ENCODE measurements at regions not wholly inside any gene's neighbourhood (a gene's known extent, or its start where the extent isn't known, plus 50 kb on each side); places are given as distances from the start of the nearest gene placed in this dataset.

- no peak for TF ChIP-seq MAX (IDR thresholded peaks at IDR 0.05)
- no peak for TF ChIP-seq EP300 (IDR thresholded peaks at IDR 0.05; ENCODE audit: borderline replicate concordance)
- TF ChIP-seq CEBPB (IDR thresholded peaks at IDR 0.05), result no peak
- TF ChIP-seq REST (IDR thresholded peaks at IDR 0.05; ENCODE audit: low read depth), result no peak
- TF ChIP-seq TAF1 (IDR thresholded peaks at IDR 0.05; ENCODE audit: low read depth), result no peak
- no peak for TF ChIP-seq EGR1 (IDR thresholded peaks at IDR 0.05)
- no peak for TF ChIP-seq NFIC (IDR thresholded peaks at IDR 0.05)
- no peak for TF ChIP-seq CREB1 (IDR thresholded peaks at IDR 0.05; ENCODE audit: low read depth)
- no peak for TF ChIP-seq RAD21 (IDR thresholded peaks at IDR 0.05; ENCODE audit: low read depth)
- TF ChIP-seq FOXM1 (IDR thresholded peaks at IDR 0.05; ENCODE audit: borderline replicate concordance, low read depth), result no peak
- TF ChIP-seq ZBTB7A (IDR thresholded peaks at IDR 0.05; ENCODE audit: low read depth), result no peak
- no peak for TF ChIP-seq YY1 (IDR thresholded peaks at IDR 0.05; ENCODE audit: low read depth)
- TF ChIP-seq USF1 (IDR thresholded peaks at IDR 0.05), result no peak
- TF ChIP-seq TCF12 (IDR thresholded peaks at IDR 0.05; ENCODE audit: low read depth), result no peak
Observed at GRCh38 chr3:64345371-64345770, 120.1 kb upstream of the PRICKLE2 start.

Data from Ishikawa (cell line).